ENCODE measurements at regions not wholly inside any gene's neighbourhood (a gene's known extent, or its start where the extent isn't known, plus 50 kb on each side); places are given as distances from the start of the nearest gene placed in this dataset.

- TF ChIP-seq CTCF (conservative IDR thresholded peaks at IDR 0.05; ENCODE audit: low read length) (no peak), EZH2phosphoT487 (IDR thresholded peaks at IDR 0.05; ENCODE audit: borderline replicate concordance) (no peak)
Observed at GRCh38 chr2:173451941-173452340, 97.3 kb downstream of the CDCA7 start.
